ENCODE measurements at regions not wholly inside any gene's neighbourhood (a gene's known extent, or its start where the extent isn't known, plus 50 kb on each side); places are given as distances from the start of the nearest gene placed in this dataset.
A peak's percentile ranks its signal among the peaks of the same experiment; 100 is the strongest.

DNA sequence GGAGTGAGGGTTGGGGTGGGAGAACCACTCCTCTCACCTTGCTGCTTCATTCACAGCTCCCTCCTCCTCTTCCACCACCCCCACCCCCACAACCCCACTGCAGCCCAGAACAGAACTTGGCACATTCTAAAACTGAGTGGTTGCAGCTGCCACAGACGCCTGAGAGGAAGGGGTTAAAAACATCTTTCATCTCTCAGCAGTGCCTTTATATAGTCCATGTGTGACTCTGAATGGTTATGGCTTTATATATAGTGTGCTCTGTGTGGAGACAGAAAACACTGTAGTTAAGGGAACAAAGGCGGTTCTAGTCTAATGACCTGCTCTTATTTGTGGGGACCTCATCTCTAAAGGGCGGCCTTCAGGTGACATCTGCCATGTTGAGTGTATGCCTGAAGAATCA lies 144.8 kb downstream of the BCOR start (continued):
- TF ChIP-seq ZNF280A (IDR thresholded peaks at IDR 0.05; ENCODE audit: low read depth, partially characterized antibody), result no peak

DNA sequence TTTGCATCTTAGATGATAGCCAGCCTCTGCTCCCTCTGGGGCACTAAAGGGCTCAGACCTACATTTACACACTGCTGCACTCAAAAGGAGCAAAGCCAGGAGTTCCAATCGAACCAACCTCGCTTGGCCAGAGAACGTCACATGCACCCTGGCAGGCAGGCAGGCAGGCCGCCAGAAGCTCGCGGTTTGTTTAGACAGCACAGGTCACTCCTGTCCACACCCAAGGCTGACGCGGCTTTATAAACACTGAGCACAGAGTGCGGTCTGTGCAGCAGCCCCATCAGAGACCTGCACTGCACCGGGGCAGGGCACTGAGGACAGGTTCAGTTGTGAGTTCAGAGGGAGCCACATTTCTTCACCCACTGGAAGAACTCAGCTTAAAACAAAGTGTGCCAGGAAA lies 143.9 kb downstream of the BCOR start:
- intact Hi-C loops (cut with micrococcal nuclease), result no loop called here
- FAIRE-seq (no peak), DNase-seq (ENCODE audit: extremely low read depth in 1 of 4, low spot score in 3 of 4) (peak; percentile 16 to 50 (median 20)), ATAC-seq (peak; percentile 82)
- Histone ChIP-seq H3K36me3 (ENCODE audit: control insufficient read depth, insufficient read depth, low read length) (no peaks in the 10 kb centered on the region), H3K4me3 (no peak overlapping the region), H3K27me3 (ENCODE audit: control insufficient read depth in 2 of 2, insufficient read depth in 2 of 2, low read length in 2 of 2) (no peaks in the 10 kb centered on the region), H3K27ac (ENCODE audit: extremely low read depth, low read depth, low read length) (no peak overlapping the region), H3K79me2 (ENCODE audit: control insufficient read depth, insufficient read depth, low read length) (no peaks in the 10 kb centered on the region), H3K4me2 (ENCODE audit: insufficient read depth, low read length) (no peak overlapping the region; the same call in 1 of the 2 replicates), H4K20me1 (replicated peaks; ENCODE audit: control insufficient read depth, insufficient read depth, low read length) (no peaks in the 10 kb centered on the region), H3K9me1 (ENCODE audit: control insufficient read depth, insufficient read depth, low read length) (no peaks in the 10 kb centered on the region), H2AFZ (ENCODE audit: low read depth, low read length) (0 out of 2 replicates have a peak overlapping the region, but pooled peaks have one; percentile 29), H3K9me3 (replicated peaks; ENCODE audit: control insufficient read depth, insufficient read depth, low read depth, low read length) (no peaks in the 10 kb centered on the region; the same call in 1 of the 2 replicates), H3K4me1 (replicated peaks in 1 of 2; ENCODE audit: control insufficient read depth in 2 of 2, insufficient read depth in 2 of 2, low read length in 2 of 2) (peaks cover 0 to 5% of the 10 kb centered on the region in 2 experiments; a peak in 1 of 5 replicates), H3K9ac (ENCODE audit: insufficient read depth in 1 of 2, low read depth in 2 of 2, low read length in 2 of 2) (peak overlapping the region in 1 of 2 experiments; percentile 36; a peak in 1 of 4 replicates)
- CTCF ChIA-PET (ENCODE audit: low intra/inter-chr PET ratio), result no interaction called here
- in situ Hi-C loops (cut with MboI), result no loop called here
- POLR2A ChIA-PET, result interaction anchor here (0.6 to 1.8 kb wide), 2 partner anchors 12 to 203 kb away, joined by 3 read pairs; no protein-coding TSS in a partner anchor
- BruUV-seq (replicated peaks), result no TSS peak
- 4% methylated on average over 6 of the region's 10 CpGs for WGBS (ENCODE audit: insufficient coverage, low coverage, missing lambda C conversion rate)
- TF ChIP-seq PTTG1 (tag; IDR thresholded peaks at IDR 0.05; ENCODE audit: low read depth) (no peak), SMARCE1 (IDR thresholded peaks at IDR 0.05) (no peak), ZSCAN32 (CRISPR knock-in tag; IDR thresholded peaks at IDR 0.05) (no peak), C11orf30 (IDR thresholded peaks at IDR 0.05; ENCODE audit: low read depth) (no peak), HNRNPK (IDR thresholded peaks at IDR 0.05; ENCODE audit: low read depth, low read length, poor library complexity, severe bottlenecking) (no peak), NCOR1 (IDR thresholded peaks at IDR 0.05) (no peak), MXD1 (CRISPR knock-in tag; IDR thresholded peaks at IDR 0.05; ENCODE audit: borderline replicate concordance, poor library complexity, severe bottlenecking) (no peak), IFI16 (CRISPR knock-in tag; IDR thresholded peaks at IDR 0.05) (no peak), BHLHE40 (IDR thresholded peaks at IDR 0.05; ENCODE audit: low read length) (0 out of 2 replicates have a peak, but pooled peaks have one; percentile 20), CTBP1 (IDR thresholded peaks at IDR 0.05; ENCODE audit: borderline replicate concordance) (0 out of 2 replicates have a peak, but pooled peaks have one; percentile 27), ZFP36 (IDR thresholded peaks at IDR 0.05; ENCODE audit: low read depth, low read length, partially characterized antibody) (peak; percentile 39), SUPT5H (IDR thresholded peaks at IDR 0.05) (no peak), CEBPG (CRISPR knock-in tag; IDR thresholded peaks at IDR 0.05) (no peak), CEBPG (tag; conservative IDR thresholded peaks at IDR 0.05 in 1 of 2, IDR thresholded peaks at IDR 0.05 in 1 of 2) (no peak), RNF219 (CRISPR knock-in tag; IDR thresholded peaks at IDR 0.05) (no peak), BRF1 (IDR thresholded peaks at IDR 0.05; ENCODE audit: borderline replicate concordance, extremely low read depth, insufficient read length) (no peak), ZNF717 (CRISPR knock-in tag; IDR thresholded peaks at IDR 0.05) (no peak), ZFP30 (CRISPR knock-in tag; IDR thresholded peaks at IDR 0.05; ENCODE audit: borderline replicate concordance) (no peak), ZNF668 (CRISPR knock-in tag; IDR thresholded peaks at IDR 0.05) (no peak)
